GM12874 (cell line): ENCODE measurements at regions not wholly inside any gene's neighbourhood (a gene's known extent, or its start where the extent isn't known, plus 50 kb on each side); places are given as distances from the start of the nearest gene placed in this dataset.

Experiments used
- CTCF ChIP-seq: IDR thresholded peaks from 2 replicates; pipeline ENCODE4 v1.5.1; 2011; ENCODE audit warnings: low read depth, mild to moderate bottlenecking, control low read depth, low read length, moderate library complexity; ENCODE audit not compliant: insufficient read depth

- no peak for TF ChIP-seq CTCF
Observed at GRCh38 chr9:2420543-2420942, 201.0 kb upstream of the VLDLR start.

- TF ChIP-seq CTCF = no peak
Observed at GRCh38 chr9:2424619-2425033, 197.0 kb upstream of the VLDLR start.

DNA sequence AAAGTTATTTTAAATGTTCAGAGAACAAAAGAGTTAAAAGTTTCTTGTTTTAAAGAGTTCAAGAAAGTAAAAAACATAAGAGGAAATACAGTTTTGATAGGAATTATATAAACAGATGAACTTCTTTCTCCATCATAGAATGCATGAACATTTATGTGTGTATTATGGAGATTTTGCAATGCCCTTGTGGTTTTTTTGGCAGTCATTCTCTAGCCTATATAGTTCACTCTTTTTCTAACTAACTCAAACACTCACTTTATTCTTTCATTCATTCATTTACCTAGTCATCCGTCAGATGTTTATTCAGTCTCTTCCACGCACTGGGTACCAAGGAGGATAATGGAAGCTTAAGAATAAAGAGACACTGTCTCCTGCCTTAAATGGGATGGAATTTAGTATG is 195.9 kb upstream of the VLDLR start:
- no peak for TF ChIP-seq CTCF

DNA sequence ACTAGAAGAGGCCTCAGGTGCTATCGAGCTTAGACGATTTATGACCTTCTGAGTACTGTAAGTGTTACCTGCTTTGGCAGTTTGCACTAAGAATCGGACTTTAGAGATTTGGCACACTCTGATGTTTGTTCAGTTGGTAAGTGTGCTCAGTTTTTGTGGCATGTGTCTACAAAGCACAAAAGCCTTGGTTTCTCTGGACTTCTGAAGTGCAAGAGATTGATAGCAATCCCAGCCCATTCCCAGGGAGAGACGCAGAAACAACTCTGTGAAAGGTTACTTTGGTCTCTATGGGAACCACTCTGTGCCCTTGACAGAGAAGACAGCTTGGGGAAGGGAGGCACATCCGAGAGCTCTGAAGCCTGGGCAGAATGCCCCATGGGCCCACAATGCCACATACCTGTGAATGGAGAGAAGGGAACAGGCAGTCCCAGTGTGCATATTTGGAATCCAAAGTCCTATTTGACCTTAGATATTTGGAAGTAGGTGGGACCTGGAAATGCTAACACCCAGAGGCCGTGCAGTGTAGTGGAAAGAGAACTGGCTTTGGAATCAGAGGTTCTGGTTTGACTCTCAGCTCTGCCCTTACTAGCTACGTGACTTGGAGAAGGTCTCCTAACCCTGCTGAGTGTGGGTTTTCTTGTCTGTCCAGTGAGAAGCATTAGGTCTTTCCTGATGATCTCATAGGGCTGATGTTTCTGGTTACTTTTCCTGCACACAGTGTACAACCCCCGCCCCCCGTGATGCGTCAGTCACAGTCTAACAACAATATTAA is 194.3 kb upstream of the VLDLR start:
- TF ChIP-seq CTCF = no peak

DNA sequence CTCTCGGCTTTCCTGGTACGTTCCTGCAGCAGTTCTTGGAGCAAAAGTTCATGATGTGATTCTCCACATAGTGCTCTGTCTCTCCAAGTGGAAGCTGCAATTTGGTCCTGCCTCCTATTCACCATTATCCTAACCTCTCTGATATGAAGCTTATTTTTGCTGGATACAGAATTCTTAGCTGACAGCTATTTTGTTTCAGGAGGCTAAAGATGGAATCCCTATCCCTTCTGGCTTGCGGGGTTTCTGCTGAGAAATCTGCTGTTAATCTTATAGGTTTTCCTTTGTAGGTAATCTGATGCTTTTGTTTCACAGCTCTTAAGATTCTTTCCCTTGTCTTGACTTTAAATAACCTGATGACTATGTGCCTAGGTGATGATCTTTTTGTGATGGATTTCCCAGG is 181.6 kb upstream of the VLDLR start:
- no peak for TF ChIP-seq CTCF

- no peak for TF ChIP-seq CTCF
Observed at GRCh38 chr9:2448193-2448738, 173.3 kb upstream of the VLDLR start.

GRCh38 chr9:2453106-2453505 is 168.5 kb upstream of the VLDLR start:
- TF ChIP-seq CTCF = no peak
